ENCODE measurements at regions not wholly inside any gene's neighbourhood (a gene's known extent, or its start where the extent isn't known, plus 50 kb on each side); places are given as distances from the start of the nearest gene placed in this dataset.
"Not testable (repeated sequence)": the region's sequence is repeated elsewhere in the genome, so short reads cannot be mapped to it uniquely, and the experiment has no call there.

DNA sequence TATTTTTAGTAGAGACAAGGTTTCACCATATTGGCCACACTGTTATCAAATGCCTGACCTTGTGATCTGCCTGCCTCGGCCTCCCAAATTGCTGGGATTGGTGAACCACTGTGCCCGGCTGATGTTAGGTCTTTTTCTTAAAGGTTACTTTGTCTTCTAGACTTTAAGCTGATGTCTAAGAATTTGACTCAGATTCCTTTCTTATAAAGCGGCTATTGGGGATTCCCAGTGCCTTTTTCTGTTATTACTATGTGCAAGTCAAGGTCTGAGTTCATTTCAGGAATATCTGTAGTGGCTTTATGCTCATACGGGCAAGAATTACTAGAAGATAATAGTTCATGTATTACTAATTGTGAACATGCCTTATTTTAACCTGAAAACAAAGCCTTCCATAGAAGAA, 102.8 kb downstream of the LAT start:
- not testable (repeated sequence) for DNase-seq

DNA sequence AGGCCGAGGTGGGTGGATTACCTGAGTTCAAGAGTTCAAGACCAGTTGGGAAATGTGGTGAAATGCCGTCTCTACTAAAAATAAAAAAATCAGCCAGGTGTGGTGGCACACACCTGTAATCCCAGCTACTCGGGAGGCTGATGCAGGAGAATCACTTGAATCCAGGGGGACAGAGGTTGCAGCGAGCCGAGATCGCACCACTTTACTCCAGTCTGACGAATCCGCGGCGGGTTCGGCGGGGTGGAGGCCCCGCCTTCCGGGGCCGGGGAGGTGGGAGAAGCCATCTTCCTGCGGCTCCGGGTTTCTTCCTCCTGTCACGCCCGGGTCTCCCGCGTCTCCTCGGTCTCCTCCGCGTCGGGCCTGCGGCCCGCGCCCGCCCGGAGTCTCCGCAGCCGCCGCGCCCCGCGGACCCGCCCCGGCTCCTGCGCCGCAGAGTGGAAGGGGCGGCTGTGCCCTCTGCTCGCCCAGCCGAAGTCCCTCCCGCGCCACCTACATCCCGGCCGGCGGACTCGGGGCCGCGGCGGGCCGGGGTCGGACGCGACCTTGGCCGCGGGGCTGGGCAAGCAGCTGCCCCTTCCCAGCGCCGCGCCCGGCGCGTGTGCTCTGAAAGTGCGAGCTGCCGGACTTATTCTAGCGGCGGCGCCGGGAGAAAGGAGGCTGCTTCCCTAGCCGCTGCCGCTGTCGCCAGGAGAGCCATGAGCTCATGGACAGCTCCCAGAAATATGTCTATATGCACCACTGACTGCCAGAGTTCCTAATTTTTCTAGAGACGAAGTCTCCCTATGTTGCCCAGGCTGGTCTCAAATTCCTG, 97.2 kb downstream of the LAT start:
- DNase-seq: not testable (repeated sequence)

DNA sequence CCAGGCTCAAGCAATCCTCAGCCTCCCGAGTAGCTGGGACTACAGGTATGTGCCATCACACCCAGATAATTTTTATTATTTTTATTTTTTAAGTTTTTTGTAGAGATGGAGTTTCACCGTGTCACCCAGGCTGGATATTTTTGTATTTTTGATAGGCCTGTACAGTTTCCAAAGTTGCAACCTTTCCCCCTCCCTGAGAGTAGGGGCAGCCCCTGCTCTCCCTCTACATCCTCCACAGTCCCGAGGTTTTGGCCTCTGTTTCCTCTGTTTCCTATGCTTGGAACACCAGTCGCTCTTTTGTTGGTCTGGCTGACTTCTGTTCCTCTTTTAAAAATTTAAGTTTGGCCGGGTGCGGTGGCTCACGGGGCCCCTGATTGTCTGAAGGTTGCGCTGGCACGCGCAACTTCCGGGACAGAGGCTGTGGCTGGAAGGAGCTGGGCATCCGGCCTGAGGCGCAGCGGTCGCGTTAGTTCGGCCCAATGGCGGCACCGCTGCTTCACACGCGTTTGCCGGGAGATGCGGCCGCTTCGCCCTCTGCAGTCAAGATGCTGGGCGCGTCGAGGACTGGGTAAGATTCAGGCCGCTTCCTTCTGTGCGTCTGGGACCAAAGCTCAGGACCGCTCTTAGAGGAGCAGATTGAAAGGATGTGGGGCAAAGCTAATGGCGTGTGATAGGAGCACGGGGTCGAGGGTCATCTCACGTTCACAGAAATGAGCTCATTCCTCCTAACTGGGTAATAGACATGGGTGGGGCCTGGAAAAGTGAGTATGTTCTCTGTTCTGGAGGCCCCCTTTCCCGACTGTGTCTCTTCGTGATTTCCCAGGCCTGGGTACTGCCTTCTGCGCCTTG, 89.9 kb downstream of the LAT start:
- not testable (repeated sequence) for DNase-seq

DNA sequence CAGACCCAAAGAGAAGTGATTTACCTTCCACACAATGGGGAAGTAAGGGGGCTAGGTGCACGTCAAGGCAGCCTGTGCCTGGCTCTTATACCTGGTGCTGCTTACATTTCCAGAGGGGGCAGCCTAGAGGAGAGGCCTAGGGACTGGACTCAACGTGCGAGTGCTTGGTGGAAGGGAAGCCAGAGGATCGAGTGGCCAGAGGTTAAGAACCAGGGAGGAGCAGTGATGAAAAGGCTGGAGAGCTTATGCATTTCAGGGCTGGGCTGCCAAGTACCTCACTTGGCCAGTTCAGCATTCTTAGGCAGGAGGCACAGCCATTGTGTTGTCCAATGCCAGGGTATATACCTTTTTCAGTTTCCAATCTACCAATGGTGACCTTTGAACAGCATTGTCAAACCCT, 77.4 kb downstream of the LAT start:
- not testable (repeated sequence) for DNase-seq

DNA sequence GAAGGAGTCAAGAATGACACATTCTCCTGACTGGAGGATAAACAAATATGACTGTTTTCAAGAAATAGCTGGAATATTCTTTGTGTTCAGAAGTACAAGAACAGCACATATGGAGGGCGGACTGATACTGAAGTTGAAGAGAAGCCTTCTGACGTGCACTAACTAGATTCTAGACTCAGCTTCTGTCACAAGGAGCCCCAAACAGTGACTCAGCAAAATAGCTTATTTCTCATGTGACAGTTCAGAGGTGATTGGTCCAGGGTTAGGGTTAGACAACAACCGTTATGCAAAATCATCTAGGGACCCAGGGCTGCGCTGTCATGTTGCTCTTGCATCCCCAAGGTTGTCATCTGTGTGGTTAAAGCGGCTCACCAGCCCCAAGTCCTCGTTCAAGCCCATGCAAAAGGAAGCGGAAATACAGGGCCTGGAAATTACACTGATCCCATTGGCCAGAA, 76.6 kb downstream of the LAT start:
- not testable (repeated sequence) for DNase-seq

DNA sequence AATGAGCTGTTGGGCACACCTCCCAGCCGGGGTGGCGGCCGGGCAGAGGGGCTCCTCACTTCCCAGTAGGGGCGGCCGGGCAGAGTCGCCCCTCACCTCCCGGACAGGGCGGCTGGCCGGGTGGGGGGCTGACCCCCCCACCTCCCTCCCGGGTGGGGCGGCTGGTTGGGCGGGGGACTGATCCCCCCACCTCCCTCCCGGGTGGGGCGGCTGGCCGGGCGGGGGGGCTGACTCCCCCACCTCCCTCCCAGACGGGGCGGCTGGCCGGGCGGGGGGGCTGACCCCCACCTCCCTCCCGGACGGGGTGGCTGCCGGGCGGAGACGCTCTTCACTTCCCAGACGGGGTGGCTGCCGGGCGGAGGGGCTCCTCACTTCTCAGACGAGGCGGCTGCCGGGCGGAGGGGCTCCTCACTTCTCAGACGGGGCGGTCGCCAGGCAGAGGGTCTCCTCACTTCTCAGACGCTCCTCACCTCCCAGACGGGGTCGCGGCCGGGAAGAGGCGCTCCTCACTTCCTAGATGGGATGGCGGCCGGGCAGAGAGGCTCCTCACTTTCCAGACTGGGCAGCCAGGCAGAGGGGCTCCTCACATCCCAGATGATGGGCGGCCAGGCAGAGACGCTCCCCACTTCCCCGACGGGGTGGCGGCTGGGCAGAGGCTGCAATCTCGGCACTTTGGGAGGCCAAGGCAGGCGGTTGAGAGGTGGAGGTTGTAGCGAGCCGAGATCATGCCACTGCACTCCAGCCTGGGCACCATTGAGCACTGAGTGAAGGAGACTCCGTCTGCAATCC, 75.4 kb downstream of the LAT start:
- DNase-seq: not testable (repeated sequence)

DNA sequence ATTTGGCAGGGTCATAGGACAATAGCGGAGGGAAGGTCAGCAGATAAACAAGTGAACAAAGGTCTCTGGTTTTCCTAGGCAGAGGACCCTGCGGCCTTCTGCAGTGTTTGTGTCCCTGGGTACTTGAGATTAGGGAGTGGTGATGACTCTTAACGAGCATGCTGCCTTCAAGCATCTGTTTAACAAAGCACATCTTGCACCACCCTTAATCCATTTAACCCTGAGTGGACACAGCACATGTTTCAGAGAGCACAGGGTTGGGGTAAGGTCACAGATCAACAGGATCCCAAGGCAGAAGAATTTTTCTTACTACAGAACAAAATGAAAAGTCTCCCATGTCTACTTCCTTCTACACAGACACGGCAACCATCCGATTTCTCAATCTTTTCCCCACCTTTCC, 74.7 kb downstream of the LAT start:
- DNase-seq: not testable (repeated sequence)
